Astrocyte (in vitro differentiated cells and primary cell): ENCODE measurements at regions not wholly inside any gene's neighbourhood (a gene's known extent, or its start where the extent isn't known, plus 50 kb on each side); places are given as distances from the start of the nearest gene placed in this dataset.

ENCODE experiments used
- CTCF ChIP-seq: IDR thresholded peaks from 2 replicates; pipeline ENCODE4 v1.5.1; 2011; ENCODE audit warnings: low read depth, mild to moderate bottlenecking, inconsistent platforms, low read length, moderate library complexity; ENCODE audit not compliant: insufficient read depth
- EZH2 ChIP-seq: IDR thresholded peaks from 2 replicates; pipeline ENCODE4 v1.6.1; 2012; ENCODE audit warnings: mild to moderate bottlenecking, low read length, inconsistent platforms; ENCODE audit not compliant: insufficient read depth

GRCh38 chr12:128059621-128060370 is 207.2 kb upstream of the TMEM132C start:
- TF ChIP-seq CTCF (no peak), EZH2 (no peak)
